Panc1 (cell line): ENCODE measurements at regions not wholly inside any gene's neighbourhood (a gene's known extent, or its start where the extent isn't known, plus 50 kb on each side); places are given as distances from the start of the nearest gene placed in this dataset.

Source experiments
- ATAC-seq: fragments of 200-7000 bp; cut with Tn5 transposase; 2 replicates; pipeline ENCODE4 v1.9.1; 2020; ENCODE audit warnings: mild to moderate bottlenecking, moderate library complexity
- BruUV-seq: library from RNA; stranded (reverse); fragments of 400-500 nt; replicated peaks from 2 replicates; lab custom pipeline; 2021; lab: Mats Ljungman, UMichigan
- CTCF ChIA-PET: fragments of 300-600 bp; sonication (Branson Sonifier 250); formaldehyde crosslinking; loops from one replicate; lab custom pipeline; 2022; ENCODE audit warnings: antibody characterized with exemption; lab: Charles Lee
- POLR2A ChIA-PET: fragments of 300-600 bp; sonication (Branson Sonifier 250); formaldehyde crosslinking; loops from one replicate; lab custom pipeline; 2022; ENCODE audit warnings: antibody characterized with exemption; lab: Charles Lee
- DNase-seq: peaks from one replicate; pipeline ENCODE4 v3.0.0-alpha.2; 2010; ENCODE audit warnings: low read depth, low spot score
- H3K27ac ChIP-seq: 2 replicates; pipeline ENCODE4 v1.5.1; 2011; ENCODE audit warnings: mild to moderate bottlenecking, low read length, inconsistent platforms
- H3K27me3 ChIP-seq: fragments of 200-500 bp; sonication (Bioruptor generic); 2 replicates; pipeline ENCODE4 v1.6.0; 2014; ENCODE audit warnings: low read length, inconsistent platforms; ENCODE audit not compliant: control insufficient read depth, insufficient read depth
- H3K36me3 ChIP-seq: fragments of 200-500 bp; sonication (Bioruptor generic); 2 replicates; pipeline ENCODE4 v1.5.1; 2014; ENCODE audit warnings: inconsistent platforms, mild to moderate bottlenecking, low read length, moderate library complexity; ENCODE audit not compliant: control insufficient read depth, insufficient read depth
- H3K4me1 ChIP-seq: 2 replicates; pipeline ENCODE4 v1.5.1; 2011; ENCODE audit warnings: inconsistent platforms, mild to moderate bottlenecking, low read length, moderate library complexity; ENCODE audit not compliant: control insufficient read depth, insufficient read depth
- H3K4me3 ChIP-seq, 2 experiments: 2 replicates each; pipeline ENCODE4 v1.5.1; 2011 to 2012; ENCODE audit warnings: low read depth in 2 of 2, low read length in 2 of 2, mild to moderate bottlenecking in 2 of 2, inconsistent platforms in 1 of 2, moderate library complexity in 1 of 2
- H3K9me3 ChIP-seq: fragments of 200-500 bp; sonication (Bioruptor generic); 2 replicates; pipeline ENCODE4 v1.5.1; 2014; ENCODE audit warnings: low read depth, mild to moderate bottlenecking, inconsistent platforms, low read length, moderate library complexity; ENCODE audit not compliant: control insufficient read depth, insufficient read depth
- CTCF ChIP-seq: fragments of 450-650 bp; IDR thresholded peaks from 2 replicates; pipeline ENCODE4 v1.5.1; 2017; ENCODE audit warnings: mild to moderate bottlenecking
- POLR2AphosphoS5 ChIP-seq: IDR thresholded peaks from 2 replicates; pipeline ENCODE4 v1.6.1; 2012; ENCODE audit warnings: mild to moderate bottlenecking, low read depth, low read length, moderate library complexity
- REST ChIP-seq, 2 experiments: IDR thresholded peaks; 2 replicates each; pipeline ENCODE4 v1.6.1; 2011 to 2012; ENCODE audit warnings: low read depth in 2 of 2, control low read depth in 1 of 2, low read length in 1 of 2, mild to moderate bottlenecking in 1 of 2, moderate library complexity in 1 of 2; ENCODE audit not compliant: insufficient read depth in 1 of 2
- SIN3A ChIP-seq: IDR thresholded peaks from 2 replicates; pipeline ENCODE4 v1.6.1; 2012; ENCODE audit warnings: low read depth, mild to moderate bottlenecking, low read length, moderate library complexity, borderline replicate concordance; ENCODE audit not compliant: insufficient read depth
- TCF7L2 ChIP-seq: IDR thresholded peaks from 2 replicates; pipeline ENCODE4 v1.6.1; 2011; ENCODE audit warnings: mild to moderate bottlenecking, low read depth, low read length, inconsistent platforms
- in situ Hi-C: cut with HindIII; loops from 2 replicates; pipeline ENCODE4 v1.10.0; 2016; ENCODE audit warnings: low sequenced_read_pairs, low pct_unique_long_range_greater_than_20kb
- intact Hi-C: fragments of 100-400 bp; cut with micrococcal nuclease; formaldehyde crosslinking; loops from one replicate; pipeline ENCODE4 v1.10.0; 2022; ENCODE audit not compliant: unreplicated experiment

- H3K4me1 ChIP-seq: no peaks in the 10 kb centered on the region
- no peaks in the 10 kb centered on the region for H3K27me3 ChIP-seq
- H3K9me3 ChIP-seq: no peaks in the 10 kb centered on the region
- in situ Hi-C loops: no loop called here
- ATAC-seq: no peak
- CTCF ChIA-PET: no interaction called here
- BruUV-seq: no TSS peak
- H3K36me3 ChIP-seq: no peaks in the 10 kb centered on the region
- H3K4me3 ChIP-seq: no peak overlapping the region
- no peak for TF ChIP-seq TCF7L2
- no peak for TF ChIP-seq POLR2AphosphoS5
- no peak for TF ChIP-seq REST (IDR thresholded peaks at IDR 0.05; ENCODE audit: insufficient read depth in 1 of 2, low read depth in 2 of 2, low read length in 1 of 2)
- TF ChIP-seq CTCF: no peak
- no peak for TF ChIP-seq SIN3A
- POLR2A ChIA-PET: no interaction called here
- intact Hi-C loops: no loop called here
- no peak for DNase-seq
- no peak overlapping the region for H3K27ac ChIP-seq
These were observed 297.8 kb downstream of the GADD45G start for GRCh38 chr9:89902450-89903140.

GRCh38 chr9:89903141-89903475, 298.3 kb downstream of the GADD45G start:
- ATAC-seq (no peak), DNase-seq (no peak)
- Histone ChIP-seq H3K27ac (no peak overlapping the region), H3K27me3 (no peaks in the 10 kb centered on the region), H3K9me3 (no peaks in the 10 kb centered on the region), H3K36me3 (no peaks in the 10 kb centered on the region), H3K4me3 (no peak overlapping the region), H3K4me1 (no peaks in the 10 kb centered on the region)
- in situ Hi-C loops: no loop called here
- CTCF ChIA-PET: no interaction called here
- TF ChIP-seq SIN3A: no peak
- TF ChIP-seq CTCF: no peak
- no peak for TF ChIP-seq REST (IDR thresholded peaks at IDR 0.05; ENCODE audit: insufficient read depth in 1 of 2, low read depth in 2 of 2, low read length in 1 of 2)
- no peak for TF ChIP-seq TCF7L2
- TF ChIP-seq POLR2AphosphoS5: no peak
- BruUV-seq: no TSS peak
- POLR2A ChIA-PET: no interaction called here
- intact Hi-C loops: no loop called here
